Fibroblast of lung (primary cell): ENCODE measurements at regions not wholly inside any gene's neighbourhood (a gene's known extent, or its start where the extent isn't known, plus 50 kb on each side); places are given as distances from the start of the nearest gene placed in this dataset.
A peak's percentile ranks its signal among the peaks of the same experiment; 100 is the strongest.

ENCODE experiments used
- DNase-seq, 2 donors: peaks; one replicate each; pipeline versions ENCODE4 v3.0.0 to v3.0.0-alpha.2; 2010; ENCODE audit warnings: low read depth in 2 of 2
- H2AFZ ChIP-seq: 2 replicates; pipeline ENCODE4 v1.5.1; 2012; ENCODE audit warnings: low read length, control low read depth, inconsistent platforms
- H3K27ac ChIP-seq: 2 replicates; pipeline ENCODE4 v1.5.1; 2011; ENCODE audit warnings: low read length, control low read depth; ENCODE audit not compliant: insufficient read depth
- H3K27me3 ChIP-seq: 2 replicates; pipeline ENCODE4 v1.5.1; 2011; ENCODE audit warnings: mild to moderate bottlenecking, low read length; ENCODE audit not compliant: control insufficient read depth, insufficient read depth
- H3K36me3 ChIP-seq: 2 replicates; pipeline ENCODE4 v1.5.1; 2011; ENCODE audit warnings: low read length; ENCODE audit not compliant: control insufficient read depth, insufficient read depth
- H3K4me1 ChIP-seq: 2 replicates; pipeline ENCODE4 v1.5.1; 2011; ENCODE audit warnings: low read length; ENCODE audit not compliant: control insufficient read depth, insufficient read depth; ENCODE audit errors: extremely low read depth
- H3K4me2 ChIP-seq: 2 replicates; pipeline ENCODE4 v1.5.1; 2011; ENCODE audit warnings: low read length, control low read depth; ENCODE audit not compliant: insufficient read depth; ENCODE audit errors: extremely low read depth
- H3K4me3 ChIP-seq, 4 experiments: fragments of 200-600 bp in 1 of 4; sonication (generic) in 1 of 4; replicated peaks in 1 of 4; 2 replicates each; pipeline ENCODE4 v1.5.1; 2011 to 2016; ENCODE audit warnings: low read length in 4 of 4, low read depth in 3 of 4, mild to moderate bottlenecking in 3 of 4, control low read depth in 2 of 4, inconsistent platforms in 1 of 4, mixed read lengths in 1 of 4; ENCODE audit not compliant: insufficient read depth in 1 of 4; ENCODE audit errors: control extremely low read depth in 1 of 4
- H3K79me2 ChIP-seq: 2 replicates; pipeline ENCODE4 v1.5.1; 2012; ENCODE audit warnings: mild to moderate bottlenecking, low read length, inconsistent platforms; ENCODE audit not compliant: control insufficient read depth, insufficient read depth
- H3K9ac ChIP-seq: 2 replicates; pipeline ENCODE4 v1.5.1; 2011; ENCODE audit warnings: mild to moderate bottlenecking, low read length, control low read depth; ENCODE audit not compliant: insufficient read depth
- H3K9me3 ChIP-seq: 2 replicates; pipeline ENCODE4 v1.5.1; 2012; ENCODE audit warnings: low read depth, low read length; ENCODE audit not compliant: control insufficient read depth, insufficient read depth
- H4K20me1 ChIP-seq: 2 replicates; pipeline ENCODE4 v1.5.1; 2011; ENCODE audit warnings: low read length; ENCODE audit not compliant: control insufficient read depth, insufficient read depth; ENCODE audit errors: extremely low read depth
- EZH2 ChIP-seq: IDR thresholded peaks from 2 replicates; pipeline ENCODE4 v1.5.1; 2012; ENCODE audit warnings: low read length, control low read depth, mild to moderate bottlenecking; ENCODE audit errors: missing control alignments
- TF ChIP-seq, protein P1 (sequence below), 2 donors: IDR thresholded peaks in 1 of 2; conservative IDR thresholded peaks in 1 of 2; 1 replicate in 1 of 2; 2 replicates in 1 of 2; pipeline ENCODE4 v1.5.1; 2011 to 2012; ENCODE audit warnings: low read length in 2 of 2, control low read depth in 1 of 2, inconsistent platforms in 1 of 2, low read depth in 1 of 2, mild to moderate bottlenecking in 1 of 2

DNA sequence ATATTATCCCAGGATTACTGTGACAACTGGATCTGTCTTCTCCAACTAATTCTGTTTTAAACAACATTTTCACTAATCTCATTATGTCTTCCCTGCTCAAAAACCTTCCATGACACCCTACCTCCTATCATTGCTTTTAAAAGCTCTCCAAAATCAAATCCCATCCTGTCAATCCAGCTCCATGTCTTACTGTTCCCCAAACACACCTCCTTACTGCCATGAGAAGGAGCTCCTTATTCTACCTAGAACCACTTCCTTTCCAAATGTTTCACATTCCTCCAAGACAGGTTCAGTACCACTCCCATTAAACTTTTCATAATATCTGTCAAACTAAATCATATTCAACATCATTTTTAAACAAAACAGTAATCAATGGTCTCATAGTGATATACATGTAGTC is 66.9 kb upstream of the WDR17 start:
- Histone ChIP-seq H3K36me3 (no peaks in the 10 kb centered on the region), H3K79me2 (no peaks in the 10 kb centered on the region), H3K27me3 (peaks cover 10% of the 10 kb centered on the region), H3K4me1 (no peaks in the 10 kb centered on the region), H3K27ac (no peak overlapping the region), H2AFZ (no peak overlapping the region), H3K9me3 (no peaks in the 10 kb centered on the region), H3K4me2 (no peak overlapping the region), H3K4me3 (no peak overlapping the region), H3K9ac (no peak overlapping the region), H4K20me1 (no peaks in the 10 kb centered on the region)
- DNase-seq: peak in 1 of 2 donors; percentile 5
- TF ChIP-seq, protein P1, sequence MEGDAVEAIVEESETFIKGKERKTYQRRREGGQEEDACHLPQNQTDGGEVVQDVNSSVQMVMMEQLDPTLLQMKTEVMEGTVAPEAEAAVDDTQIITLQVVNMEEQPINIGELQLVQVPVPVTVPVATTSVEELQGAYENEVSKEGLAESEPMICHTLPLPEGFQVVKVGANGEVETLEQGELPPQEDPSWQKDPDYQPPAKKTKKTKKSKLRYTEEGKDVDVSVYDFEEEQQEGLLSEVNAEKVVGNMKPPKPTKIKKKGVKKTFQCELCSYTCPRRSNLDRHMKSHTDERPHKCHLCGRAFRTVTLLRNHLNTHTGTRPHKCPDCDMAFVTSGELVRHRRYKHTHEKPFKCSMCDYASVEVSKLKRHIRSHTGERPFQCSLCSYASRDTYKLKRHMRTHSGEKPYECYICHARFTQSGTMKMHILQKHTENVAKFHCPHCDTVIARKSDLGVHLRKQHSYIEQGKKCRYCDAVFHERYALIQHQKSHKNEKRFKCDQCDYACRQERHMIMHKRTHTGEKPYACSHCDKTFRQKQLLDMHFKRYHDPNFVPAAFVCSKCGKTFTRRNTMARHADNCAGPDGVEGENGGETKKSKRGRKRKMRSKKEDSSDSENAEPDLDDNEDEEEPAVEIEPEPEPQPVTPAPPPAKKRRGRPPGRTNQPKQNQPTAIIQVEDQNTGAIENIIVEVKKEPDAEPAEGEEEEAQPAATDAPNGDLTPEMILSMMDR (conservative IDR thresholded peaks at IDR 0.05 in 1 of 2, IDR thresholded peaks at IDR 0.05 in 1 of 2; ENCODE audit: low read depth in 1 of 2, low read length in 2 of 2): no peak
- no peak for TF ChIP-seq EZH2

GRCh38 chr4:175999944-176000343 is 65.7 kb upstream of the WDR17 start:
- Histone ChIP-seq H2AFZ (no peak overlapping the region), H4K20me1 (no peaks in the 10 kb centered on the region), H3K9ac (no peak overlapping the region), H3K9me3 (no peaks in the 10 kb centered on the region), H3K4me3 (no peak overlapping the region), H3K4me1 (no peaks in the 10 kb centered on the region), H3K36me3 (no peaks in the 10 kb centered on the region), H3K4me2 (no peak overlapping the region), H3K27me3 (peaks cover 10% of the 10 kb centered on the region), H3K27ac (no peak overlapping the region), H3K79me2 (no peaks in the 10 kb centered on the region)
- no peak for TF ChIP-seq EZH2
- TF ChIP-seq, protein P1 (conservative IDR thresholded peaks at IDR 0.05 in 1 of 2, IDR thresholded peaks at IDR 0.05 in 1 of 2; ENCODE audit: low read depth in 1 of 2, low read length in 2 of 2): no peak
- no peak for DNase-seq

GRCh38 chr4:176001151-176002006 is 64.3 kb upstream of the WDR17 start:
- Histone ChIP-seq H3K4me1 (no peaks in the 10 kb centered on the region), H3K9ac (no peak overlapping the region), H3K36me3 (no peaks in the 10 kb centered on the region), H3K79me2 (no peaks in the 10 kb centered on the region), H3K4me2 (peak overlapping the region; percentile 49), H4K20me1 (no peaks in the 10 kb centered on the region), H3K27ac (no peak overlapping the region), H3K27me3 (peaks cover 10% of the 10 kb centered on the region), H2AFZ (peak overlapping the region; percentile 48), H3K4me3 (peak overlapping the region; percentile 23 to 88 (median 40)), H3K9me3 (no peaks in the 10 kb centered on the region)
- peak; percentile 34 to 57 for DNase-seq
- TF ChIP-seq, protein P1 (conservative IDR thresholded peaks at IDR 0.05 in 1 of 2, IDR thresholded peaks at IDR 0.05 in 1 of 2; ENCODE audit: low read depth in 1 of 2, low read length in 2 of 2): no peak
- no peak for TF ChIP-seq EZH2
